NCI-H2171 (cell line): ENCODE measurements at regions not wholly inside any gene's neighbourhood (a gene's known extent, or its start where the extent isn't known, plus 50 kb on each side); places are given as distances from the start of the nearest gene placed in this dataset.

Experiments used
- DNase-seq: peaks from one replicate; lab custom pipeline; 2025; lab: John Stamatoyannopoulos, UW

DNA sequence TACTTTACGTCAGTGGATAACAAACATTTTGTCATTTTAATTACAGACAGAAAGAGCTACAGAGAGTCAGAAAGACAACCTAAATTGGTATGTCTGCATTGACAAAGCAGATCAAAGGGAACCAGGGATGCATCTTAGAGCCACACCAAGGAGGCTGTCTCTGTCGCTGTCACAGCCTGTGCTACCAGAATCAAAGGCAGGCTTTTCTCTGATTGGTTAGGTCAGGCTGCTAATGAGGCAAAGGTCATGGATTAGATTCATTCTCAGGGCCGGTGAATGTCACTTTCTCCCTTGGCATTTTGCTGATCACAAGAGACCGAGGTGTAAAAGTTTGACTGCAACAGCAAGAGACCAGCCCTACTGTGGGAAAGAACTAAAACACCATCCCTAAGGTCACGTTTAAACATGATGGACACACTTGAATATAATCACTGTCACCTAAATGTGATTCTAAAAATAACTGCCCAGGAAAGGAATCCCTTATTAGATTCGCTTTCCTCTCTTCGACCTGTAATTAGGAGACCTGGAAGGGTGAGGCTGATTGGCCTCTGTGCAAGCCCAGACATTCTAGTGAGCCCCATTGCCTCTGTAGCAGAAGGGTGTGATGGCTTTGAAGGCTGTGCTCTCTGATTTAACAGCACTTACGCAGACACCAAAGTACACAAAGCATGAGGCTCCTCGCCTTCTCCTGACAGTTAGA, 314.4 kb upstream of the NBEA start:
- DNase-seq = no peak

DNA sequence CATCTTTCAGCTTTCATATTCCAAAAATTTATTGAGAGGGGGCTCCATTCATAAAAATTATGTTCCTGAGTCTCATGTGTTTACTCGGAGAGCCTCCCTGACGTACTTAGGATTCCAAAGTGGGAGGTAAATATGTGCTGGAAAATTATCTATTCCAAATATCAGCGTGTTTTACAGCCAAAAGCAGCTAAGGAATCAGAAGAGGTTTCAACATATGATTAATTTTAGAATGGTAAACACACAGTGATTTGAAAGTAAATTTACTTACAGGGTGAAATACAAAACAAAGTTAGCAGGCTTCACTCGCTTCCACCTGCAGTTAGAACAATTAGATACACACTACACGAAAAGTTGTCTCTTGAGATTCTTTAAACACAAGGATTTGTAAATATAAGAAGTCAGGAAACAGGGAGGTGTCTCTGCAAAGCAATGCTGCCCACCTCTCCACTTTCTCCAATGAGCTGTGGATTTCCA, 313.8 kb upstream of the NBEA start:
- no peak for DNase-seq

GRCh38 chr13:34634448-34634847, 307.6 kb upstream of the NBEA start:
- no peak for DNase-seq

DNA sequence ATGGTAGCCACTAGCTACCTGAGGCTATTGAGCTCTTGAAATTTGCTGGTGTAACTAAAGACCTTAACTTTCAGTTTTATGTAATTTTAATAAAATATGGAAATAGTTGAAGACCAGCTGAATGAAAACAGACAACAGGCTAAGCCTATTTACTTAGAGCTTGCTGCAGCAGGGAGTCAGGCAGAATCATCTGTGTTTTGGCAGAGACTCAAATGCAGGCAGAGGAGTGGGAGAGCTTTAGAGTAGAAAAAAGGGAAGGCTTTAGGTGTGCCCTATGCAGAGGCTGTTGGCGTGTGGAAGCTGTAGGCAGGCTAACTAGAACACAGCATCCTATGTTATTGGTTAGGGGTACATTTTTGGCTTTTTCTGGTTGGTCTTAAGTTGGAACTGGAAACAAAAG, 304.9 kb upstream of the NBEA start:
- DNase-seq = no peak

- DNase-seq = no peak
Observed at GRCh38 chr13:34637636-34638035, 304.4 kb upstream of the NBEA start.

DNA sequence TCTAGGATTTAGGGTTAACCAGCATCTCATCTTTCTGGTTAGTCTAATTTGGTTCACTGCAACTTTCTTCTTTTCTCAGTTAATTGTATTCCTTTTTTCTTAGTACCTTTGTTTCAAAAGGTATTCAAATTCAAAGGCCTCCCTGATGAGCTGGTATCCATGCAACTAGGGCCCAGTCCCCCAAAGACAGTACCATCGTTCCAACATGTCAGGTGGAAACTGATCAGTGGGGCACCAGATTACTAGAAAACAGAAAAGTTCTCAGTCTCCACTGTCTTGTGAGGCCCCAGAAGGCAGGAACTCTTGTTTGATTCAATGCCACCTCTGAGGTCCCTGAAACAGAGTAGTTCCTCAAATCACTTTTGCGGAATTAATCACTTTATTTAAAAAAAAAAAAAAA, 303.2 kb upstream of the NBEA start:
- DNase-seq = no peak

- DNase-seq = no peak
Observed at GRCh38 chr13:34640179-34640992, 301.7 kb upstream of the NBEA start.

DNA sequence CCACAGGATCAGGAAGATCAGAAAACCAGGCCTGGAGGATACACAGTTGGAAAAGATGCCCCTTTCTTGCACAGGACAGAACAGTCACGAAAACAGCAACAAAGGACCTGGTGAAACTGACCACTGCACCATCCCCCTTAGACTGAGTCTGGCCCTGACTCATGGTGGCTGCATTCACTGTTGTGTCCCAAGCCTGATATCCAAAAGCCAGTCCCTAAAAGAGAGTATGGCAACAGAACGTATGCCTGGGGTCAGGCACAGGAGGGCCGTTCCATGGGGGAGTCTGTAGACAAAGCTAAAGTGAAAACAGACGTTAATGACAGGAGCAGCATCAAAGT, 301.1 kb upstream of the NBEA start:
- no peak for DNase-seq

DNA sequence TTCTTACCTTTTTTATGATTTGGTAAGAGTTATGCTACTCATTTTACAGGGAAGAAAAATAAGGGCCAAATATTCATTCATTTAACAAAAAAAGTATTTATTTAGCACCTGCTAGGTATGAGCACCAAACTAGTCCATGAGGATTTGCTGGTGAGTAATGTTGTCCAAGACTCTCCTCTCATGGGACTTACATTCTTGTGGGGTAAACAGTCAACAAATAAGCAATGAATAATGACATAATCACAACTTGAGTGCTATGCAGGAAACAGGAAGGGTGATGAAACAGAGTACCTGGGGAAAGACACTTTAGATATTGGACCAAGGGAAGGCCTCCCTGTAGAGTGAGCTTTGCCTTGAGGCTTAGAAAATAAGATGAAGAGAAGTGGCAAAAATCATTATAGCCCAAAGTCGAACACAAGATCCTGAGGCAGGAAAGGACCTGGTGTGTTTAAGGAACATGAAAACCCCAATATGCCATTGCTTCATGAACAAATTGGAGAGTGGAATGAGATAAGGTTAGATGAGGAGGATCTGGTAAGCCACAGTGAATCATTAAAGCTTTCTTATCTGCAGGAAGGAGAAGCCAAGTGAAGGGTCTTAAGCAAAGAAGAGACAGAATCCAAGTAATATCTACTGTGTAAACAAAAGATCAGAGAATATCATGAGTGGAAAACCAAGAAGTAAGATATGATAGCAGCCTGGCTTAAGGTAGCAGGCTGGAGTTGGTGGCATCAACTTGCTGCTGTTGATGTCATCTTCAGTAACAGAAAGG, 294.5 kb upstream of the NBEA start:
- DNase-seq = no peak

DNA sequence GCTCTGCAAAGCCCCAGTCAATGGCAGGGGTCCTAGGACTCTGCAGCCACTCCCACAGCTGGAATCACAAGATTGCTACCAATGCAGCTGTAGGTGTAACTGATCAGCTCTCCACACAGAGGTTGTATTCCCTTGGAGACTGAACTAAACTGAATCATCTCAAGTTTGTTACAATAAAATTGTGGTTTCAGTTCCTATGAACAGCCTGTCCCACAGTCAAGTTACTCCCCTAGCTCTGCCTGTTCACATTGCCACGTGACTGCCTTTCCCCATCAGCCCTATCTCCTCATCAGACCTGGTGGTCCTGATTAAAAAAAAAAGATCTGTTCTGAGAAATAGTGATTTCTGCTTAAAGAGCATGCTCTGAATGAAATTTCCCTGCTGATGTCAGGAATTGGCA, 287.9 kb upstream of the NBEA start:
- no peak for DNase-seq

- no peak for DNase-seq
Observed at GRCh38 chr13:34654647-34655046, 287.4 kb upstream of the NBEA start.

DNA sequence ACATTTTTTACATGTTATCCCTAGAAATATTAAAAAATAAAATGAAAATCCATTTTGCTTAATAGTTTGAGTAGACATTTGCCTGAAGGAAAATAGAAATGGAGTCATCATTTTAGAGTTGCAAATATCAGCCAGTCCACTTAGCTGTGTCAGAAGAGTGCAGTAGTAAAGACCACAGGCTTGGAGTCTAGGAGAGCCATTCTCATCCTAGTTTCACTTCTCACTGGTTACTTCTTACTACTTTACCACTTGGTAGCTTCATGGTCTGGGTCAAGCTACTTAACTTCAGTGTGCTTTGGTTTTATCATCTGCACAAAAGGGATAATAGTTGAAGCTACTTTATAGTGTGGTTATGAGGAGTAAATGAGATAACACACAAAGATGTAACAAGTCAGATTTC, 286.5 kb upstream of the NBEA start:
- no peak for DNase-seq

DNA sequence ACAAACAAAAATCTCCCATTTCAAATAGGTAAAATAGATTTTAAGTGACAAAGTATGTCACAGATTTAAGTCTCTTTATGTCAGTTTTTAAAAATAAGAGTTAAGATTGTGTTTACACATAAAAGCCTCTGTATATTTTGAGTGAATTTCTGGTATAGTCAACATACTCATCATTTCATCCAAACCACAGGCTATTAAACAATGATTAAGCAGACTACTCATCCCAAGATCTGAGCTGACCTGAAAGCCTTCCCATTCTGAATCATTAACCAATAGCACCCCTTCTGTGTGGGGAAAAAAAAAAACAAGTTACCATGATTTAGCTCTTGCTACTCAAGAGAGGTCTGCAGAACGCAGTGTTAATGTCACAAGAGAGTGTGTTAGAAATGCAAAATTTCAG, 284.4 kb upstream of the NBEA start:
- no peak for DNase-seq

- no peak for DNase-seq
Observed at GRCh38 chr13:34667286-34668218, 274.5 kb upstream of the NBEA start.

- no peak for DNase-seq
Observed at GRCh38 chr13:34671137-34671536, 270.9 kb upstream of the NBEA start.

GRCh38 chr13:34672631-34673030, 269.4 kb upstream of the NBEA start:
- DNase-seq = no peak

GRCh38 chr13:34675626-34676025, 266.4 kb upstream of the NBEA start:
- DNase-seq = no peak

DNA sequence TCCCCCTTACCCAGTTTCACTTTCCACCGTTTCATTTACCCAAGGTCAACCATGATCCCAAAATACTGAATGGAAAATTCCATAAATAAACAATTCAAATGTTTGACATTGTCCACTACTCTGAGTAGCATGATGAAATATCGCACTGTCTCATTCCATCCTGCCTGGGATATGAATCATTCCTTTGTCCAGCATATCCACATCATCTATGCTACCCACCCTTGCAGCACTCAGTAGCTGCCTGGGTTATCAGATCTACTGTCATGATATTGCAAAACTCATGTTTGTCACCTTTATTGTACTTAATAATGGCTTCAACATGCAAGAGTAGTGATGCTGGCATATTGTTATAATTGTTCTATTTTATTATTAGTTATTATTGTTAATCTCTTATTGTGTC, 263.9 kb upstream of the NBEA start:
- no peak for DNase-seq

DNA sequence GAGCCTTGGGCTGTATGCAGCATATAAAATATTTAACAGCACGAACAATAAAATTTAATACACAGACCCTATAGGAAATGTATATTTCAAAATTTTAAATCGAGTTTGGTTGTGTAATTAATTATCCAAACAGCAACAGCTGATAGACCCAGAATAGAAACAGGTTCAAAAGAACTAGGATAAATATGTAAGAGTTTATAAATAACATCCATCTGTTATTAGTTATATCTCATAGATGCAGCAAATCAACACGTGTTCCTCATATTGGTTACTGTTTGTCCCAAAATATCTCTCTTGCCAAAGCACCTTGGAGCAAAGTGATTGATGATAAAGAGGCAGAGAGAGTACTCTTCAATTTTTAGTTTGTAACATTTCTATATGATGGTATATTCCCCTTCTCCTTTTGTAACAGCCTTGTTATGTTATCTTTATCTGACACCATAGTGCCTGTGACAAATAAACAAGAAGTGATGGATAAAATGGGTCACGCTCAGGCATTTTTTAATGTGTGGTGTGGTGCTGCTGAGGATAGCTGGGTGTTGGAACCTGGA, 260.6 kb upstream of the NBEA start:
- DNase-seq = no peak

- no peak for DNase-seq
Observed at GRCh38 chr13:34695063-34695462, 247.0 kb upstream of the NBEA start.

DNA sequence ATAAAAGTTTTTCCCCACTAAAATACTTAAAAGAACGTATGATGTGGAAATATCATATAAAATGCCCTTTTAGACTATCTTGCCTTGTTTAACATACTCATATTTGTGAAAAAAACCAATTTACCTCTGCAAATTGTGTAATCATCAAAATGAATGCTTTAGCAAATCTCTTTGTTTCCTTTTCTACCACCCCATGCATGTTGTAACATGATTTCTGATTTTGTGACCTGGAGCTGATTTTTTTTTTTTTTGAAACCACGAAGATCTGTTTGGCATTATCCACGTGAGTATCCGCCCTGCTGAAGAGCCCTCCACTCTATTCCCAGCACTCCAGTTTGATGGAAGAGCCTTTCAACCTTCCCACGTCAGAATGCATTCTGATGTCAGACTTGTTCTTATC, 245.8 kb upstream of the NBEA start:
- DNase-seq = no peak

- DNase-seq = no peak
Observed at GRCh38 chr13:34696741-34697140, 245.3 kb upstream of the NBEA start.
